Heart right ventricle (tissue), 16 donors: ENCODE measurements at regions not wholly inside any gene's neighbourhood (a gene's known extent, or its start where the extent isn't known, plus 50 kb on each side); places are given as distances from the start of the nearest gene placed in this dataset.

Experiments used
- ATAC-seq, 8 donors: fragments of 200-7000 bp; cut with Tn5 transposase; one replicate each; pipeline ENCODE4 v1.9.1; 2020; ENCODE audit warnings: mild to moderate bottlenecking in 8 of 8, moderate library complexity in 8 of 8, moderate number of reproducible peaks in 1 of 8
- DNase-seq, 2 donors: peaks; one replicate each; pipeline ENCODE4 v3.0.0-alpha.2; 2020
- H3K27ac ChIP-seq, 10 donors: fragments of 200-600 bp; sonication (generic) in 2 of 10; one replicate each; pipeline versions ENCODE4 v1.5.0 to v1.8.0; 2020 to 2022; ENCODE audit warnings: mild to moderate bottlenecking in 3 of 10
- H3K27me3 ChIP-seq, 7 donors: fragments of 200-600 bp; one replicate each; pipeline ENCODE4 v1.8.0; 2021 to 2022; ENCODE audit warnings: mild to moderate bottlenecking in 2 of 7
- H3K36me3 ChIP-seq, 9 donors: fragments of 200-600 bp; sonication (generic) in 1 of 9; one replicate each; pipeline versions ENCODE4 v1.5.0 to v1.8.0; 2020 to 2022; ENCODE audit warnings: mild to moderate bottlenecking in 2 of 9
- H3K4me1 ChIP-seq, 9 donors: fragments of 200-600 bp; sonication (generic) in 1 of 9; one replicate each; pipeline versions ENCODE4 v1.5.0 to v1.8.0; 2020 to 2022; ENCODE audit warnings: mild to moderate bottlenecking in 4 of 9
- H3K4me3 ChIP-seq, 10 donors: fragments of 200-600 bp; sonication (generic) in 2 of 10; one replicate each; pipeline versions ENCODE4 v1.5.0 to v1.8.0; 2020 to 2022; ENCODE audit warnings: mild to moderate bottlenecking in 7 of 10, moderate library complexity in 2 of 10
- H3K9me3 ChIP-seq, 11 donors: fragments of 200-600 bp in 10 of 11; sonication (generic) in 2 of 11; one replicate each; pipeline versions ENCODE4 v1.5.0 to v1.8.0; 2013 to 2022; ENCODE audit warnings: mild to moderate bottlenecking in 2 of 11, control low read depth in 1 of 11, moderate library complexity in 1 of 11
- CTCF ChIP-seq, 9 donors: fragments of 200-600 bp; sonication (generic) in 2 of 9; IDR thresholded peaks; one replicate each; pipeline versions ENCODE4 v1.5.0 to v1.8.0; 2021 to 2022; ENCODE audit warnings: antibody characterized with exemption in 9 of 9, mild to moderate bottlenecking in 5 of 9, moderate library complexity in 1 of 9
- WGBS, 2 donors: extraction: QIAGEN DNeasy Blood & Tissue Kit; methylation state at CpG; one replicate each; pipeline ENCODE4 v1.1.7; 2013; ENCODE audit warnings: inconsistent platforms in 1 of 2; 5-methylcytosine and 5-hydroxymethylcytosine counted together
- intact Hi-C, 10 donors: fragments of 100-400 bp; cut with DNase I; formaldehyde crosslinking; loops; one replicate each; pipeline versions ENCODE4 v1.11.1 to v1.14.2; 2022
- donor health status: Arrhythmogenic right ventricular cardiomyopathy.
- donor health status: ischemic (EF 13 %, LVEDD 7.1; RV severe dilation, severe dysfunction).
- donor health status: healthy with polysubstance abuse.
- donor health status: DM: no; HTN: yes; CAD: no.
- donor health status: DM: no; HTN: no; CAD: no.
- donor health status: ischemic (EF 25% LVEDD 6.9; RV normal size, moderate dysfunction).
- donor health status: ischemic (EF 25% LVEDD 5.7; RV mildly dilated, moderate dysfunction).
- donor health status: healthy.
- donor health status: DM: yes; HTN: yes; CAD: no.
- donor health status: Ischemic cardiomyopathy.
- donor health status: ischemic (EF 35%, LVEDD 5.7; RV mildly dilated, moderate dysfunction).
- donor health status: nonischemic (EF 11% LVEDD 7.7; RV severe dilation, severe dysfunction).
- donor health status: DM: yes; HTN: yes; CAD: no.
- donor health status: PGD.
- donor health status: ischemic (EF 29% LVEDD 5.4; RV normal size, mild dysfunction).
- donor health status: nonischemic (EF 23%, LVEDD 6.1; RV moderate dilation, normal function).

GRCh38 chr2:193608451-193608850, 1413.7 kb upstream of the TMEFF2 start:
- Histone ChIP-seq H3K36me3 (no peaks in the 10 kb centered on the region), H3K4me1 (no peaks in the 10 kb centered on the region), H3K9me3 (peaks cover 0 to 11% (median 0%) of the 10 kb centered on the region in 11 donors), H3K27ac (no peak overlapping the region), H3K27me3 (no peaks in the 10 kb centered on the region), H3K4me3 (no peak overlapping the region)
- TF ChIP-seq CTCF (IDR thresholded peaks at IDR 0.05), result no peak
- DNase-seq, result no peak
- intact Hi-C loops, result no loop called here
- no peak for ATAC-seq

GRCh38 chr2:193590831-193591230, 1396.1 kb upstream of the TMEFF2 start:
- TF ChIP-seq CTCF (IDR thresholded peaks at IDR 0.05), result no peak
- peaks cover 0 to 52% (median 4%) of the 10 kb centered on the region in 11 donors for H3K9me3 ChIP-seq
- no peak overlapping the region for H3K27ac ChIP-seq
- no peak for ATAC-seq
- intact Hi-C loops, result no loop called here
- no peaks in the 10 kb centered on the region for H3K27me3 ChIP-seq
- 48 to 49% methylated on average over 6 of the region's 6 CpGs for WGBS, 2 donors
- no peak for DNase-seq
- H3K36me3 ChIP-seq, result no peaks in the 10 kb centered on the region
- no peak overlapping the region for H3K4me3 ChIP-seq
- H3K4me1 ChIP-seq, result no peaks in the 10 kb centered on the region

- Histone ChIP-seq H3K4me3 (no peak overlapping the region), H3K36me3 (no peaks in the 10 kb centered on the region), H3K27me3 (no peaks in the 10 kb centered on the region), H3K27ac (no peak overlapping the region), H3K4me1 (no peaks in the 10 kb centered on the region), H3K9me3 (peaks cover 0 to 36% (median 0%) of the 10 kb centered on the region in 11 donors)
- intact Hi-C loops, result no loop called here
- DNase-seq, result no peak
- TF ChIP-seq CTCF (IDR thresholded peaks at IDR 0.05), result no peak
- WGBS, 2 donors, result 80 to 88% methylated on average over 1 of the region's 1 CpG
- ATAC-seq, result no peak
These were observed 1389.8 kb upstream of the TMEFF2 start for GRCh38 chr2:193584522-193584938.

GRCh38 chr2:193583638-193584400, 1389.1 kb upstream of the TMEFF2 start:
- 65 to 68% methylated on average over 9 of the region's 9 CpGs for WGBS, 2 donors
- Histone ChIP-seq H3K27ac (no peak overlapping the region), H3K4me3 (no peak overlapping the region), H3K27me3 (no peaks in the 10 kb centered on the region), H3K9me3 (peaks cover 0 to 41% (median 0%) of the 10 kb centered on the region in 11 donors), H3K36me3 (no peaks in the 10 kb centered on the region), H3K4me1 (no peaks in the 10 kb centered on the region)
- DNase-seq (no peak), ATAC-seq (no peak)
- intact Hi-C loops, result no loop called here
- no peak for TF ChIP-seq CTCF (IDR thresholded peaks at IDR 0.05)
